ENCODE measurements at regions not wholly inside any gene's neighbourhood (a gene's known extent, or its start where the extent isn't known, plus 50 kb on each side); places are given as distances from the start of the nearest gene placed in this dataset.

GRCh38 chr20:61128701-61129269, 123.3 kb upstream of the CDH4 start:
- TF ChIP-seq ZNF394 (tag by site-specific recombination; IDR thresholded peaks at IDR 0.05; ENCODE audit: borderline replicate concordance) = no peak
- TF ChIP-seq YY2 (tag by site-specific recombination; IDR thresholded peaks at IDR 0.05) = no peak
- no peak for TF ChIP-seq CTCF (tag by site-specific recombination; IDR thresholded peaks at IDR 0.05)
- no peak for TF ChIP-seq ZNF600 (tag by site-specific recombination; IDR thresholded peaks at IDR 0.05)
- no peak for TF ChIP-seq ZNF292 (tag by site-specific recombination; IDR thresholded peaks at IDR 0.05; ENCODE audit: borderline replicate concordance, low read depth)
- TF ChIP-seq ZSCAN5A (tag by site-specific recombination; IDR thresholded peaks at IDR 0.05) = no peak
- no peak for TF ChIP-seq ZNF324 (tag by site-specific recombination; IDR thresholded peaks at IDR 0.05)
- TF ChIP-seq KLF17 (tag by site-specific recombination; IDR thresholded peaks at IDR 0.05) = no peak

Data from HEK293 (cell line).